NCI-H82 treated with DMSO at 0.1 percent for 48 hours (cell line): ENCODE measurements at regions not wholly inside any gene's neighbourhood (a gene's known extent, or its start where the extent isn't known, plus 50 kb on each side); places are given as distances from the start of the nearest gene placed in this dataset.
A peak's percentile ranks its signal among the peaks of the same experiment; 100 is the strongest.

Source experiments
- DNase-seq: peaks from one replicate; lab custom pipeline; 2025; ENCODE audit not compliant: unreplicated experiment; lab: John Stamatoyannopoulos, UW

- no peak for DNase-seq
Observed at GRCh38 chr5:123856766-123857165, 344.8 kb downstream of the CSNK1G3 start.

- DNase-seq, result no peak
Observed at GRCh38 chr5:123855609-123856008, 343.6 kb downstream of the CSNK1G3 start.

- DNase-seq, result no peak
Observed at GRCh38 chr5:123845356-123846100, 333.6 kb downstream of the CSNK1G3 start.

- no peak for DNase-seq
Observed at GRCh38 chr5:123844873-123845272, 332.9 kb downstream of the CSNK1G3 start.

- no peak for DNase-seq
Observed at GRCh38 chr5:123835421-123835820, 323.4 kb downstream of the CSNK1G3 start.

GRCh38 chr5:123830575-123830974, 318.6 kb downstream of the CSNK1G3 start:
- DNase-seq, result no peak

- no peak for DNase-seq
Observed at GRCh38 chr5:123827811-123828210, 315.8 kb downstream of the CSNK1G3 start.

GRCh38 chr5:123819833-123820232, 307.9 kb downstream of the CSNK1G3 start:
- DNase-seq, result no peak

GRCh38 chr5:123819386-123819785, 307.4 kb downstream of the CSNK1G3 start:
- DNase-seq, result no peak

- DNase-seq, result no peak
Observed at GRCh38 chr5:123817267-123817666, 305.3 kb downstream of the CSNK1G3 start.

- no peak for DNase-seq
Observed at GRCh38 chr5:123814801-123815470, 303.0 kb downstream of the CSNK1G3 start.

- peak; percentile 75 for DNase-seq
Observed at GRCh38 chr5:123813937-123814624, 302.1 kb downstream of the CSNK1G3 start.

- DNase-seq, result no peak
Observed at GRCh38 chr5:123813264-123813663, 301.3 kb downstream of the CSNK1G3 start.

- peak; percentile 41 for DNase-seq
Observed at GRCh38 chr5:123811831-123812230, 299.9 kb downstream of the CSNK1G3 start.

- DNase-seq, result no peak
Observed at GRCh38 chr5:123810746-123811340, 298.9 kb downstream of the CSNK1G3 start.

GRCh38 chr5:123810253-123810652, 298.3 kb downstream of the CSNK1G3 start:
- DNase-seq, result no peak

- DNase-seq, result peak; percentile 63
Observed at GRCh38 chr5:123809594-123810221, 297.7 kb downstream of the CSNK1G3 start.

- DNase-seq, result no peak
Observed at GRCh38 chr5:123808461-123809380, 296.7 kb downstream of the CSNK1G3 start.

GRCh38 chr5:123807177-123807945, 295.4 kb downstream of the CSNK1G3 start:
- DNase-seq, result peak; percentile 63
